ENCODE measurements at regions not wholly inside any gene's neighbourhood (a gene's known extent, or its start where the extent isn't known, plus 50 kb on each side); places are given as distances from the start of the nearest gene placed in this dataset.

DNA sequence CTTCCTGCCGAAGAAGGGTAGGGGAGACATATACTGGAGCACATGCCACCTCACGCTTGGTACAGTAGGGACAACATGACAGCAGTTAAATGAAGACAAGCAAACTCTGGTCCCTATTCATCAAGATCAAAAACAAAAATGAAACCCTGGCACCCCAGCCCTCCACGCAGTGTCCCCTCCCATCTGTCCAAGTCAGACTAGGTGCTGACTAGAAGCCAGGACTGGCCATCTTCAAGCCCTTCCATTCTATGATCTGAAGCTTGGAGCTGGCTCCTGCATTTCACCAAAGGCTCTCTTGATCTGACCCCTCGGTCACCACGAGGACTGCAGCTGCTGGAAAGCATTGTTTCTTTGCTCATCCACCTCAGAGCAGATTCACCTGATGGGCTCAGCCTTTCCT, 158.9 kb upstream of the GGTLC1 start:
- TF ChIP-seq PML (IDR thresholded peaks at IDR 0.05; ENCODE audit: low read length): no peak
- no peak for TF ChIP-seq SIX5 (IDR thresholded peaks at IDR 0.05; ENCODE audit: borderline replicate concordance in 1 of 2, insufficient read depth in 1 of 2, low read depth in 1 of 2, low read length in 2 of 2)
- no peak for TF ChIP-seq ZSCAN32 (CRISPR knock-in tag; IDR thresholded peaks at IDR 0.05)
- TF ChIP-seq HSF4 (CRISPR knock-in tag; IDR thresholded peaks at IDR 0.05; ENCODE audit: borderline replicate concordance): no peak
- no peak for TF ChIP-seq ZNF644 (tag; IDR thresholded peaks at IDR 0.05; ENCODE audit: low read depth)
- TF ChIP-seq NRF1 (conservative IDR thresholded peaks at IDR 0.05 in 1 of 2, IDR thresholded peaks at IDR 0.05 in 1 of 2): no peak
- TF ChIP-seq ZNF263 (CRISPR knock-in tag; IDR thresholded peaks at IDR 0.05; ENCODE audit: borderline replicate concordance): no peak
- TF ChIP-seq ZNF282 (CRISPR knock-in tag; IDR thresholded peaks at IDR 0.05): no peak
- no peak for TF ChIP-seq IRF1 (CRISPR knock-in tag; IDR thresholded peaks at IDR 0.05; ENCODE audit: borderline replicate concordance)
- no peak for TF ChIP-seq SRSF7 (optimal IDR thresholded peaks at IDR 0.05; ENCODE audit: low read depth, low read length)
- Histone ChIP-seq H3K4me3 (no peak overlapping the region), H3K9me1 (ENCODE audit: control insufficient read depth, insufficient read depth, low read length) (no peaks in the 10 kb centered on the region), H3K9ac (ENCODE audit: insufficient read depth in 1 of 2, low read depth in 2 of 2, low read length in 2 of 2) (no peak overlapping the region), H2AFZ (ENCODE audit: low read depth, low read length) (no peak overlapping the region), H3K9me3 (replicated peaks; ENCODE audit: control insufficient read depth, insufficient read depth, low read depth, low read length) (no peaks in the 10 kb centered on the region), H3K27me3 (ENCODE audit: control insufficient read depth in 2 of 2, insufficient read depth in 2 of 2, low read length in 2 of 2) (no peaks in the 10 kb centered on the region), H3K79me2 (ENCODE audit: control insufficient read depth, insufficient read depth, low read length) (no peaks in the 10 kb centered on the region), H3K4me2 (ENCODE audit: insufficient read depth, low read length) (no peak overlapping the region), H3K27ac (ENCODE audit: extremely low read depth, low read depth, low read length) (no peak overlapping the region), H3K4me1 (replicated peaks in 1 of 2; ENCODE audit: control insufficient read depth in 2 of 2, insufficient read depth in 2 of 2, low read length in 2 of 2) (no peaks in the 10 kb centered on the region), H4K20me1 (replicated peaks; ENCODE audit: control insufficient read depth, insufficient read depth, low read length) (no peaks in the 10 kb centered on the region; the same call in 1 of the 2 replicates), H3K36me3 (ENCODE audit: control insufficient read depth, insufficient read depth, low read length) (no peaks in the 10 kb centered on the region)
- FAIRE-seq (no peak), DNase-seq (ENCODE audit: extremely low read depth in 1 of 4, low spot score in 3 of 4) (no peak), ATAC-seq (no peak)
- intact Hi-C loops (cut with micrococcal nuclease) (no loop called here), in situ Hi-C loops (cut with MboI) (no loop called here)
- ChIA-PET POLR2A (no interaction called here), CTCF (ENCODE audit: low intra/inter-chr PET ratio) (no interaction called here)
- 2% methylated on average over 5 of the region's 5 CpGs for WGBS (ENCODE audit: insufficient coverage, low coverage, missing lambda C conversion rate)
- no TSS peak for BruUV-seq (replicated peaks)

Data from K562 (cell line).